ENCODE measurements at regions not wholly inside any gene's neighbourhood (a gene's known extent, or its start where the extent isn't known, plus 50 kb on each side); places are given as distances from the start of the nearest gene placed in this dataset.

DNA sequence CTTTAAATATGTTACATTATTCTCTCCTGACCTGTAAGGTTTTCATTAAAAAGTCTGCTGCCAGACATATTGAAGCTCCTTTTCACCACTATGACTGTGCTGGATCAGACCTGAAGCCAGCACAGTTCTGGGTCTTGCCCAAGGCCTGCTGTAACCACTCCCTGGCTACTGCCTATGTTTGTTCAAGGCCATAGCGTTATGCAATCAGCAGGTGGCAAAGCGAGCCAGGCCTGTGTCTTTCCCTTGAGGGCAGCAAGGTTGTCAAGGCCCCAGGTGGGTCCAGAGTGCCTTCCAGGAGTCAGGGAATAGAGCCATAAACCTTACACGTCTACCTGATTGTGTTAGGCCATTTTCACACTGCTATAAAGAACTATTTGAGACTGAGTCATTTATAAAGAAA, 496.8 kb upstream of the PCDH9 start:
- no peak for TF ChIP-seq POLR2AphosphoS5 (IDR thresholded peaks at IDR 0.05; ENCODE audit: low read depth)
- TF ChIP-seq, protein P1, sequence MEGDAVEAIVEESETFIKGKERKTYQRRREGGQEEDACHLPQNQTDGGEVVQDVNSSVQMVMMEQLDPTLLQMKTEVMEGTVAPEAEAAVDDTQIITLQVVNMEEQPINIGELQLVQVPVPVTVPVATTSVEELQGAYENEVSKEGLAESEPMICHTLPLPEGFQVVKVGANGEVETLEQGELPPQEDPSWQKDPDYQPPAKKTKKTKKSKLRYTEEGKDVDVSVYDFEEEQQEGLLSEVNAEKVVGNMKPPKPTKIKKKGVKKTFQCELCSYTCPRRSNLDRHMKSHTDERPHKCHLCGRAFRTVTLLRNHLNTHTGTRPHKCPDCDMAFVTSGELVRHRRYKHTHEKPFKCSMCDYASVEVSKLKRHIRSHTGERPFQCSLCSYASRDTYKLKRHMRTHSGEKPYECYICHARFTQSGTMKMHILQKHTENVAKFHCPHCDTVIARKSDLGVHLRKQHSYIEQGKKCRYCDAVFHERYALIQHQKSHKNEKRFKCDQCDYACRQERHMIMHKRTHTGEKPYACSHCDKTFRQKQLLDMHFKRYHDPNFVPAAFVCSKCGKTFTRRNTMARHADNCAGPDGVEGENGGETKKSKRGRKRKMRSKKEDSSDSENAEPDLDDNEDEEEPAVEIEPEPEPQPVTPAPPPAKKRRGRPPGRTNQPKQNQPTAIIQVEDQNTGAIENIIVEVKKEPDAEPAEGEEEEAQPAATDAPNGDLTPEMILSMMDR (IDR thresholded peaks at IDR 0.05; ENCODE audit: insufficient read depth, low read length) = no peak
- TF ChIP-seq, protein P2, sequence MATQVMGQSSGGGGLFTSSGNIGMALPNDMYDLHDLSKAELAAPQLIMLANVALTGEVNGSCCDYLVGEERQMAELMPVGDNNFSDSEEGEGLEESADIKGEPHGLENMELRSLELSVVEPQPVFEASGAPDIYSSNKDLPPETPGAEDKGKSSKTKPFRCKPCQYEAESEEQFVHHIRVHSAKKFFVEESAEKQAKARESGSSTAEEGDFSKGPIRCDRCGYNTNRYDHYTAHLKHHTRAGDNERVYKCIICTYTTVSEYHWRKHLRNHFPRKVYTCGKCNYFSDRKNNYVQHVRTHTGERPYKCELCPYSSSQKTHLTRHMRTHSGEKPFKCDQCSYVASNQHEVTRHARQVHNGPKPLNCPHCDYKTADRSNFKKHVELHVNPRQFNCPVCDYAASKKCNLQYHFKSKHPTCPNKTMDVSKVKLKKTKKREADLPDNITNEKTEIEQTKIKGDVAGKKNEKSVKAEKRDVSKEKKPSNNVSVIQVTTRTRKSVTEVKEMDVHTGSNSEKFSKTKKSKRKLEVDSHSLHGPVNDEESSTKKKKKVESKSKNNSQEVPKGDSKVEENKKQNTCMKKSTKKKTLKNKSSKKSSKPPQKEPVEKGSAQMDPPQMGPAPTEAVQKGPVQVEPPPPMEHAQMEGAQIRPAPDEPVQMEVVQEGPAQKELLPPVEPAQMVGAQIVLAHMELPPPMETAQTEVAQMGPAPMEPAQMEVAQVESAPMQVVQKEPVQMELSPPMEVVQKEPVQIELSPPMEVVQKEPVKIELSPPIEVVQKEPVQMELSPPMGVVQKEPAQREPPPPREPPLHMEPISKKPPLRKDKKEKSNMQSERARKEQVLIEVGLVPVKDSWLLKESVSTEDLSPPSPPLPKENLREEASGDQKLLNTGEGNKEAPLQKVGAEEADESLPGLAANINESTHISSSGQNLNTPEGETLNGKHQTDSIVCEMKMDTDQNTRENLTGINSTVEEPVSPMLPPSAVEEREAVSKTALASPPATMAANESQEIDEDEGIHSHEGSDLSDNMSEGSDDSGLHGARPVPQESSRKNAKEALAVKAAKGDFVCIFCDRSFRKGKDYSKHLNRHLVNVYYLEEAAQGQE (IDR thresholded peaks at IDR 0.05; ENCODE audit: insufficient replicate concordance, low read depth) = no peak

Data from HL-60 (cell line).